Sigmoid colon (tissue), 6 donors: ENCODE measurements at regions not wholly inside any gene's neighbourhood (a gene's known extent, or its start where the extent isn't known, plus 50 kb on each side); places are given as distances from the start of the nearest gene placed in this dataset.

Experiments used
- DNase-seq: peaks from one replicate; pipeline ENCODE4 v3.0.0-alpha.2; 2019
- H3K27ac ChIP-seq, 4 donors: fragments of 200-600 bp; sonication (generic); one replicate each; pipeline ENCODE4 v1.5.1; 2016 to 2019; ENCODE audit warnings: mild to moderate bottlenecking in 1 of 4
- H3K27me3 ChIP-seq, 3 donors: fragments of 200-600 bp; sonication (generic); one replicate each; pipeline ENCODE4 v1.5.1; 2019; ENCODE audit warnings: mild to moderate bottlenecking in 1 of 3
- H3K36me3 ChIP-seq, 4 donors: fragments of 200-600 bp; sonication (generic); one replicate each; pipeline ENCODE4 v1.5.1; 2016 to 2019
- H3K4me1 ChIP-seq, 4 donors: fragments of 200-600 bp; sonication (generic); one replicate each; pipeline ENCODE4 v1.5.1; 2017 to 2019
- H3K4me3 ChIP-seq, 4 donors: fragments of 200-600 bp; sonication (generic); one replicate each; pipeline ENCODE4 v1.5.1; 2017 to 2019; ENCODE audit warnings: mild to moderate bottlenecking in 2 of 4, moderate library complexity in 1 of 4
- H3K9me3 ChIP-seq, 4 donors: fragments of 200-600 bp in 3 of 4; sonication (generic) in 3 of 4; one replicate each; pipeline versions ENCODE4 v1.5.1 to v1.6.1; 2013 to 2019
- CTCF ChIP-seq, 4 experiments: fragments of 450-650 bp in 3 of 4; fragments of 200-600 bp in 1 of 4; IDR thresholded peaks; one replicate each; pipeline ENCODE4 v1.5.1; 2016 to 2019; ENCODE audit warnings: antibody characterized with exemption in 4 of 4, mild to moderate bottlenecking in 3 of 4, moderate library complexity in 2 of 4
- EP300 ChIP-seq, 4 donors: sonication (generic); formaldehyde crosslinking; IDR thresholded peaks; one replicate each; pipeline ENCODE4 v1.6.1; 2017; ENCODE audit warnings: antibody characterized with exemption in 4 of 4
- POLR2A ChIP-seq, 2 donors: fragments of 450-650 bp; IDR thresholded peaks; one replicate each; pipeline ENCODE4 v1.6.1; 2016; ENCODE audit warnings: antibody characterized with exemption in 2 of 2, mild to moderate bottlenecking in 2 of 2, moderate library complexity in 2 of 2
- POLR2AphosphoS5 ChIP-seq, 4 donors: sonication (generic); formaldehyde crosslinking; IDR thresholded peaks; one replicate each; pipeline ENCODE4 v1.6.1; 2017; ENCODE audit warnings: antibody characterized with exemption in 4 of 4
- WGBS, 2 donors: extraction: QIAGEN DNeasy Blood & Tissue Kit; methylation state at CpG; one replicate each; pipeline ENCODE4 v1.1.7; 2013; 5-methylcytosine and 5-hydroxymethylcytosine counted together
- intact Hi-C: fragments of 100-400 bp; cut with DNase I; formaldehyde crosslinking; loops from one replicate; pipeline ENCODE4 v1.15.1; 2023
- donor health status: healthy with polysubstance abuse.
- donor health status: healthy.

DNA sequence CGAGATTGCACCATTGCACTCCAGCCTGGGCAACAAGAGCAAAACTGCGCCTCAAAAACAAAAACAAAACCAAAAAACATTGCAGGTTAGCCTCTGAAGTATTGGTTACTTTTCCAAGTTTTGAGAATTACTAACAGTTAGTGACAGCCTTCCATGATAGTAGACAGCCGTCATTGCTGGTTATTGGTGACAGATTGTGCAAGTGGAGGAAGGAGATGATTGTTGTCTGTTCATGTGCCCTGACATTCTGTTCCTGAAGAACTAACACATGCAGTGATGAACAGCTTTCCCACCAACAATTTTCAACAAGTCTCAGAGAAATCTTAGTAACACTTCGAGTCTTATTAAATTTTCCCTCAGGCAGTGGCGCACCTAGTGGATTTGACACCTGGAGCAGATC, 89.3 kb upstream of the NAP1L1 start:
- no peaks in the 10 kb centered on the region for H3K9me3 ChIP-seq
- intact Hi-C loops, result no loop called here
- WGBS, 2 donors, result 81 to 91% methylated on average over 5 of the region's 5 CpGs
- no peak overlapping the region for H3K27ac ChIP-seq
- no peaks in the 10 kb centered on the region for H3K27me3 ChIP-seq
- H3K4me1 ChIP-seq, result no peaks in the 10 kb centered on the region
- DNase-seq, result no peak
- no peaks in the 10 kb centered on the region for H3K36me3 ChIP-seq
- TF ChIP-seq EP300 (IDR thresholded peaks at IDR 0.05) (no peak), POLR2A (IDR thresholded peaks at IDR 0.05) (no peak), CTCF (IDR thresholded peaks at IDR 0.05) (no peak), POLR2AphosphoS5 (IDR thresholded peaks at IDR 0.05) (no peak)
- H3K4me3 ChIP-seq, result no peak overlapping the region

DNA sequence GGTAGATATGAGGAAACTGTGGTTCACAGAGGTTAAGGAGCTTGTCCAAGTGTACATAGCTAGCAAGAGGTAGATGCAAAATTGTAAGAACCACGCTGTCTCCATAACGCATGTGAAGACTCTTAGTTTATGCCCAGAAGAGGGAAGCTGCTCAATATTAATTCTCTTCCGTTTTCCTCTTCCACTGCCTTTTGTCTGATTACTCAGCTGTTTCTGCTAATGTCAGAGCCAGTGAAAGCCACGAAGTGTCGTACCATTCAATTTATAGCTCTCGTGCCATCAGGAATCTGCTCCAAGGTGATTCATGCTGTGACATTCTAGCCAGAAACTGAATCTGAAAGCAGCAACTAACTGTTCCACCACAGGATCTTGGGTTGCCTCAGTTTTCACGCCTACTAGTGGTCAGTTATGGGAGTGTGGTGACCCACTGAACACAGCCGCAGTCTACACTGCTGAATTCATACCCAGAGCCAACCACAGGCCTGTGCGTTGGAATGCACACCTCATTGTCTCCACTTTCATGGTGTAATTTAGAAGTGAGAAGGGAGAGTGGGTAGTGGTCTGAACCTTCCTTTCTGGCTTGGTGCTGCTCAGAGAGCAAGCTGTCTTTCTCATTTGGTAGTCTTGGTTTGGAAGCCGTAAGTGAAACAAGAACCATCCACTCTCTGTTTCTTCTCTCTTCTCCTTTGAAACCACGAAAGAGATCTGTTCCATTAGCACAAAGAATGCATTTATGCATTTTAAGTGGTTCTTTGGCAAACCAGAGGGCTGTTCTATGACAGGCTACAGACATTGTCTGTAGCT, 74.2 kb upstream of the NAP1L1 start:
- H3K27ac ChIP-seq, result no peak overlapping the region
- H3K9me3 ChIP-seq, result no peaks in the 10 kb centered on the region
- TF ChIP-seq EP300 (IDR thresholded peaks at IDR 0.05) (no peak), CTCF (IDR thresholded peaks at IDR 0.05) (peak in 2 of 4 experiments; percentile 14), POLR2AphosphoS5 (IDR thresholded peaks at IDR 0.05) (no peak), POLR2A (IDR thresholded peaks at IDR 0.05) (no peak)
- 34 to 35% methylated on average over 11 of the region's 11 CpGs for WGBS, 2 donors
- no peaks in the 10 kb centered on the region for H3K4me1 ChIP-seq
- peak; percentile 62 for DNase-seq
- no peak overlapping the region for H3K4me3 ChIP-seq
- no peaks in the 10 kb centered on the region for H3K36me3 ChIP-seq
- H3K27me3 ChIP-seq, result no peaks in the 10 kb centered on the region
- intact Hi-C loops, result no loop called here

- H3K4me1 ChIP-seq, result no peaks in the 10 kb centered on the region
- H3K4me3 ChIP-seq, result no peak overlapping the region
- no peak for TF ChIP-seq EP300 (IDR thresholded peaks at IDR 0.05)
- TF ChIP-seq POLR2AphosphoS5 (IDR thresholded peaks at IDR 0.05), result no peak
- TF ChIP-seq CTCF (IDR thresholded peaks at IDR 0.05), result no peak
- no peak for TF ChIP-seq POLR2A (IDR thresholded peaks at IDR 0.05)
- intact Hi-C loops, result no loop called here
- DNase-seq, result no peak
- H3K9me3 ChIP-seq, result no peaks in the 10 kb centered on the region
- H3K36me3 ChIP-seq, result no peaks in the 10 kb centered on the region
- H3K27ac ChIP-seq, result no peak overlapping the region
- H3K27me3 ChIP-seq, result no peaks in the 10 kb centered on the region
Observed at GRCh38 chr12:76156726-76157125, 72.2 kb upstream of the NAP1L1 start.

GRCh38 chr12:76156314-76156713, 71.8 kb upstream of the NAP1L1 start:
- Histone ChIP-seq H3K36me3 (no peaks in the 10 kb centered on the region), H3K4me3 (no peak overlapping the region), H3K27ac (no peak overlapping the region), H3K4me1 (no peaks in the 10 kb centered on the region), H3K27me3 (no peaks in the 10 kb centered on the region), H3K9me3 (no peaks in the 10 kb centered on the region)
- no peak for TF ChIP-seq POLR2A (IDR thresholded peaks at IDR 0.05)
- no peak for TF ChIP-seq POLR2AphosphoS5 (IDR thresholded peaks at IDR 0.05)
- 85 to 91% methylated on average over 1 of the region's 1 CpG for WGBS, 2 donors
- DNase-seq, result no peak
- intact Hi-C loops, result no loop called here

- Histone ChIP-seq H3K9me3 (no peaks in the 10 kb centered on the region), H3K36me3 (no peaks in the 10 kb centered on the region), H3K27me3 (no peaks in the 10 kb centered on the region), H3K4me1 (no peaks in the 10 kb centered on the region), H3K4me3 (no peak overlapping the region), H3K27ac (no peak overlapping the region)
- TF ChIP-seq EP300 (IDR thresholded peaks at IDR 0.05) (no peak), POLR2A (IDR thresholded peaks at IDR 0.05) (no peak), CTCF (IDR thresholded peaks at IDR 0.05) (no peak)
- DNase-seq, result no peak
- WGBS, 2 donors, result 93 to 96% methylated on average over 2 of the region's 2 CpGs
- intact Hi-C loops, result no loop called here
Observed at GRCh38 chr12:76155157-76155670, 70.7 kb upstream of the NAP1L1 start.
